ENCODE measurements at regions not wholly inside any gene's neighbourhood (a gene's known extent, or its start where the extent isn't known, plus 50 kb on each side); places are given as distances from the start of the nearest gene placed in this dataset.

DNA sequence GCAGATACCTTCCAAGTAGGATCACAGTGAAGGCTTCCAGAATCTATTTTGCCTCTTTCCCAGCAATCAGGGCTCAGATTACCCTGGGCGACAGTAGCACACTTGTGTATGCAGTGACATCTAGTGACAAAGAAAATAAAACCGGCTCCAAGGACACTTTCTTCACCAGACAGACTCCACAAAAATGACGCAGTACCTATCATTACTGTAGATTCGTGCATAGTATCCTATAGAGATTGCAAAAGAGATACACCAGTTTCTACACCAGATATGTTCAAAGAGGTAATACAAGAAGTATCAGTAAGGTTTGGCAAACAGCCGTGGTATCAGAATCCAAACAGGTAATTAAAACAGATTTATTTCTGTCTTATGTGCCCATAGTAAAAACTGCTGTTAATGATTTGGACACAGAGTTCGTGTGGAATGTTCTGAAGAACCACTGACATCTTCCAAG, 600.4 kb upstream of the JAG1 start:
- TF ChIP-seq POLR2A (IDR thresholded peaks at IDR 0.05; ENCODE audit: low read depth, low read length) = no peak
- TF ChIP-seq, protein P1, sequence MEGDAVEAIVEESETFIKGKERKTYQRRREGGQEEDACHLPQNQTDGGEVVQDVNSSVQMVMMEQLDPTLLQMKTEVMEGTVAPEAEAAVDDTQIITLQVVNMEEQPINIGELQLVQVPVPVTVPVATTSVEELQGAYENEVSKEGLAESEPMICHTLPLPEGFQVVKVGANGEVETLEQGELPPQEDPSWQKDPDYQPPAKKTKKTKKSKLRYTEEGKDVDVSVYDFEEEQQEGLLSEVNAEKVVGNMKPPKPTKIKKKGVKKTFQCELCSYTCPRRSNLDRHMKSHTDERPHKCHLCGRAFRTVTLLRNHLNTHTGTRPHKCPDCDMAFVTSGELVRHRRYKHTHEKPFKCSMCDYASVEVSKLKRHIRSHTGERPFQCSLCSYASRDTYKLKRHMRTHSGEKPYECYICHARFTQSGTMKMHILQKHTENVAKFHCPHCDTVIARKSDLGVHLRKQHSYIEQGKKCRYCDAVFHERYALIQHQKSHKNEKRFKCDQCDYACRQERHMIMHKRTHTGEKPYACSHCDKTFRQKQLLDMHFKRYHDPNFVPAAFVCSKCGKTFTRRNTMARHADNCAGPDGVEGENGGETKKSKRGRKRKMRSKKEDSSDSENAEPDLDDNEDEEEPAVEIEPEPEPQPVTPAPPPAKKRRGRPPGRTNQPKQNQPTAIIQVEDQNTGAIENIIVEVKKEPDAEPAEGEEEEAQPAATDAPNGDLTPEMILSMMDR (conservative IDR thresholded peaks at IDR 0.05; ENCODE audit: low read depth, low read length) = peak; percentile 78
